WTC11 (cell line): ENCODE measurements at regions not wholly inside any gene's neighbourhood (a gene's known extent, or its start where the extent isn't known, plus 50 kb on each side); places are given as distances from the start of the nearest gene placed in this dataset.

Source experiments
- ATAC-seq: fragments of 200-7000 bp; cut with Tn5 transposase; 2 replicates; pipeline ENCODE4 v1.10.0; 2021; ENCODE audit warnings: mild to moderate bottlenecking, moderate library complexity
- CTCF ChIA-PET: fragments of 300-600 bp; sonication (Branson Sonifier 250); formaldehyde crosslinking; loops from one replicate; lab custom pipeline; 2021; ENCODE audit warnings: antibody characterized with exemption; lab: Charles Lee
- POLR2A ChIA-PET: fragments of 350-600 bp; sonication (Branson Sonifier 250); formaldehyde crosslinking; loops from one replicate; lab custom pipeline; 2021; ENCODE audit warnings: antibody characterized with exemption; lab: Charles Lee
- DNase-seq: peaks from one replicate; pipeline ENCODE4 v3.0.0; 2021; ENCODE audit warnings: low spot score
- H3K27ac Mint-ChIP-seq: 2 replicates; pipeline ENCODE4 v1.8.0; 2021; ENCODE audit warnings: mixed read lengths
- H3K27me3 Mint-ChIP-seq: 2 replicates; pipeline ENCODE4 v1.8.0; 2021; ENCODE audit warnings: low read depth, mild to moderate bottlenecking, moderate library complexity, mixed read lengths
- H3K36me3 Mint-ChIP-seq: 2 replicates; pipeline ENCODE4 v1.8.0; 2021; ENCODE audit warnings: mixed read lengths
- H3K4me1 Mint-ChIP-seq: 2 replicates; pipeline ENCODE4 v1.8.0; 2022; ENCODE audit warnings: mixed read lengths
- H3K4me3 Mint-ChIP-seq: 2 replicates; pipeline ENCODE4 v1.8.0; 2021; ENCODE audit warnings: mild to moderate bottlenecking, moderate library complexity, mixed read lengths
- H3K9me3 Mint-ChIP-seq: 2 replicates; pipeline ENCODE4 v1.8.0; 2021; ENCODE audit warnings: mixed read lengths
- FOXJ3 ChIP-seq: sonication (generic); formaldehyde crosslinking; IDR thresholded peaks from 2 replicates; pipeline ENCODE4 v1.9.0; 2021; ENCODE audit warnings: missing genetic modification reagents, mild to moderate bottlenecking, borderline replicate concordance
- GRHL2 ChIP-seq: fragments of 250-450 bp; sonication (Bioruptor Pico); IDR thresholded peaks from 2 replicates; pipeline ENCODE4 v1.8.0; 2022; ENCODE audit warnings: mild to moderate bottlenecking, moderate library complexity; ENCODE audit not compliant: insufficient replicate concordance, severe bottlenecking
- JAZF1 ChIP-seq: fragments of 250-450 bp; sonication (Bioruptor Pico); IDR thresholded peaks from 2 replicates; pipeline ENCODE4 v1.9.0; 2021; ENCODE audit warnings: moderate library complexity, mild to moderate bottlenecking, inconsistent platforms
- MXD4 ChIP-seq: fragments of 250-450 bp; sonication (Bioruptor Pico); IDR thresholded peaks from 2 replicates; pipeline ENCODE4 v1.8.0; 2021; ENCODE audit warnings: mild to moderate bottlenecking, moderate library complexity, borderline replicate concordance
- NFYB ChIP-seq: sonication (generic); formaldehyde crosslinking; conservative IDR thresholded peaks from 2 replicates; pipeline ENCODE4 v1.8.0; 2022; ENCODE audit warnings: low read depth, missing genetic modification reagents
- PRRX2 ChIP-seq: fragments of 250-450 bp; sonication (Bioruptor Pico); IDR thresholded peaks from 2 replicates; pipeline ENCODE4 v1.8.0; 2021; ENCODE audit warnings: mild to moderate bottlenecking
- SMAD4 ChIP-seq: sonication (generic); formaldehyde crosslinking; IDR thresholded peaks from 2 replicates; pipeline ENCODE4 v1.8.0; 2022; ENCODE audit warnings: mild to moderate bottlenecking, missing genetic modification reagents
- ZNF138 ChIP-seq: sonication (generic); formaldehyde crosslinking; conservative IDR thresholded peaks from 2 replicates; pipeline ENCODE4 v1.8.1; 2022; ENCODE audit warnings: mild to moderate bottlenecking, moderate library complexity, missing genetic modification reagents
- ZNF219 ChIP-seq: sonication (generic); formaldehyde crosslinking; IDR thresholded peaks from 2 replicates; pipeline ENCODE4 v1.8.0; 2023; ENCODE audit warnings: missing genetic modification reagents, mild to moderate bottlenecking, borderline replicate concordance
- ZNF232 ChIP-seq: sonication (generic); formaldehyde crosslinking; IDR thresholded peaks from 2 replicates; pipeline ENCODE4 v1.8.0; 2022; ENCODE audit warnings: mild to moderate bottlenecking, missing genetic modification reagents
- ZNF423 ChIP-seq: fragments of 250-450 bp; sonication (Bioruptor Pico); IDR thresholded peaks from 2 replicates; pipeline ENCODE4 v2.1.2; 2022; ENCODE audit warnings: mild to moderate bottlenecking, moderate library complexity
- ZNF671 ChIP-seq: fragments of 250-450 bp; sonication (Bioruptor Pico); IDR thresholded peaks from 2 replicates; pipeline ENCODE4 v1.8.0; 2021; ENCODE audit warnings: mild to moderate bottlenecking
- TF ChIP-seq, protein P1 (sequence below): sonication (generic); formaldehyde crosslinking; IDR thresholded peaks from 2 replicates; pipeline ENCODE4 v1.8.0; 2022; ENCODE audit warnings: mild to moderate bottlenecking, missing genetic modification reagents
- TF ChIP-seq, protein P2 (sequence below): sonication (generic); formaldehyde crosslinking; IDR thresholded peaks from 2 replicates; pipeline ENCODE4 v1.8.0; 2023; ENCODE audit warnings: missing genetic modification reagents, mild to moderate bottlenecking, borderline replicate concordance
- TF ChIP-seq, protein P3 (sequence below): sonication (generic); formaldehyde crosslinking; IDR thresholded peaks from 2 replicates; pipeline ENCODE4 v1.8.0; 2022; ENCODE audit warnings: missing genetic modification reagents
- TF ChIP-seq, protein P4 (sequence below): sonication (generic); formaldehyde crosslinking; conservative IDR thresholded peaks from 2 replicates; pipeline ENCODE4 v1.8.1; 2022; ENCODE audit warnings: mild to moderate bottlenecking, missing genetic modification reagents
- TF ChIP-seq, protein P5 (sequence below): sonication (generic); formaldehyde crosslinking; IDR thresholded peaks from 2 replicates; pipeline ENCODE4 v1.8.1; 2023; ENCODE audit warnings: mild to moderate bottlenecking, missing genetic modification reagents, moderate library complexity
- TF ChIP-seq, protein P6 (sequence below): fragments of 250-450 bp; sonication (Bioruptor Pico); IDR thresholded peaks from 2 replicates; pipeline ENCODE4 v2.1.2; 2022; ENCODE audit warnings: mild to moderate bottlenecking, moderate library complexity

GRCh38 chr3:182143903-182144302 is 432.2 kb downstream of the SOX2 start (continued):
- TF ChIP-seq, protein P1, sequence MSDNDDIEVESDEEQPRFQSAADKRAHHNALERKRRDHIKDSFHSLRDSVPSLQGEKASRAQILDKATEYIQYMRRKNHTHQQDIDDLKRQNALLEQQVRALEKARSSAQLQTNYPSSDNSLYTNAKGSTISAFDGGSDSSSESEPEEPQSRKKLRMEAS (CRISPR knock-in tag): no peak
- TF ChIP-seq, protein P2, sequence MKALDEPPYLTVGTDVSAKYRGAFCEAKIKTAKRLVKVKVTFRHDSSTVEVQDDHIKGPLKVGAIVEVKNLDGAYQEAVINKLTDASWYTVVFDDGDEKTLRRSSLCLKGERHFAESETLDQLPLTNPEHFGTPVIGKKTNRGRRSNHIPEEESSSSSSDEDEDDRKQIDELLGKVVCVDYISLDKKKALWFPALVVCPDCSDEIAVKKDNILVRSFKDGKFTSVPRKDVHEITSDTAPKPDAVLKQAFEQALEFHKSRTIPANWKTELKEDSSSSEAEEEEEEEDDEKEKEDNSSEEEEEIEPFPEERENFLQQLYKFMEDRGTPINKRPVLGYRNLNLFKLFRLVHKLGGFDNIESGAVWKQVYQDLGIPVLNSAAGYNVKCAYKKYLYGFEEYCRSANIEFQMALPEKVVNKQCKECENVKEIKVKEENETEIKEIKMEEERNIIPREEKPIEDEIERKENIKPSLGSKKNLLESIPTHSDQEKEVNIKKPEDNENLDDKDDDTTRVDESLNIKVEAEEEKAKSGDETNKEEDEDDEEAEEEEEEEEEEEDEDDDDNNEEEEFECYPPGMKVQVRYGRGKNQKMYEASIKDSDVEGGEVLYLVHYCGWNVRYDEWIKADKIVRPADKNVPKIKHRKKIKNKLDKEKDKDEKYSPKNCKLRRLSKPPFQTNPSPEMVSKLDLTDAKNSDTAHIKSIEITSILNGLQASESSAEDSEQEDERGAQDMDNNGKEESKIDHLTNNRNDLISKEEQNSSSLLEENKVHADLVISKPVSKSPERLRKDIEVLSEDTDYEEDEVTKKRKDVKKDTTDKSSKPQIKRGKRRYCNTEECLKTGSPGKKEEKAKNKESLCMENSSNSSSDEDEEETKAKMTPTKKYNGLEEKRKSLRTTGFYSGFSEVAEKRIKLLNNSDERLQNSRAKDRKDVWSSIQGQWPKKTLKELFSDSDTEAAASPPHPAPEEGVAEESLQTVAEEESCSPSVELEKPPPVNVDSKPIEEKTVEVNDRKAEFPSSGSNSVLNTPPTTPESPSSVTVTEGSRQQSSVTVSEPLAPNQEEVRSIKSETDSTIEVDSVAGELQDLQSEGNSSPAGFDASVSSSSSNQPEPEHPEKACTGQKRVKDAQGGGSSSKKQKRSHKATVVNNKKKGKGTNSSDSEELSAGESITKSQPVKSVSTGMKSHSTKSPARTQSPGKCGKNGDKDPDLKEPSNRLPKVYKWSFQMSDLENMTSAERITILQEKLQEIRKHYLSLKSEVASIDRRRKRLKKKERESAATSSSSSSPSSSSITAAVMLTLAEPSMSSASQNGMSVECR (CRISPR knock-in tag): no peak
- no peak for TF ChIP-seq ZNF232 (CRISPR knock-in tag)
- no peak for TF ChIP-seq JAZF1

- TF ChIP-seq, protein P3, sequence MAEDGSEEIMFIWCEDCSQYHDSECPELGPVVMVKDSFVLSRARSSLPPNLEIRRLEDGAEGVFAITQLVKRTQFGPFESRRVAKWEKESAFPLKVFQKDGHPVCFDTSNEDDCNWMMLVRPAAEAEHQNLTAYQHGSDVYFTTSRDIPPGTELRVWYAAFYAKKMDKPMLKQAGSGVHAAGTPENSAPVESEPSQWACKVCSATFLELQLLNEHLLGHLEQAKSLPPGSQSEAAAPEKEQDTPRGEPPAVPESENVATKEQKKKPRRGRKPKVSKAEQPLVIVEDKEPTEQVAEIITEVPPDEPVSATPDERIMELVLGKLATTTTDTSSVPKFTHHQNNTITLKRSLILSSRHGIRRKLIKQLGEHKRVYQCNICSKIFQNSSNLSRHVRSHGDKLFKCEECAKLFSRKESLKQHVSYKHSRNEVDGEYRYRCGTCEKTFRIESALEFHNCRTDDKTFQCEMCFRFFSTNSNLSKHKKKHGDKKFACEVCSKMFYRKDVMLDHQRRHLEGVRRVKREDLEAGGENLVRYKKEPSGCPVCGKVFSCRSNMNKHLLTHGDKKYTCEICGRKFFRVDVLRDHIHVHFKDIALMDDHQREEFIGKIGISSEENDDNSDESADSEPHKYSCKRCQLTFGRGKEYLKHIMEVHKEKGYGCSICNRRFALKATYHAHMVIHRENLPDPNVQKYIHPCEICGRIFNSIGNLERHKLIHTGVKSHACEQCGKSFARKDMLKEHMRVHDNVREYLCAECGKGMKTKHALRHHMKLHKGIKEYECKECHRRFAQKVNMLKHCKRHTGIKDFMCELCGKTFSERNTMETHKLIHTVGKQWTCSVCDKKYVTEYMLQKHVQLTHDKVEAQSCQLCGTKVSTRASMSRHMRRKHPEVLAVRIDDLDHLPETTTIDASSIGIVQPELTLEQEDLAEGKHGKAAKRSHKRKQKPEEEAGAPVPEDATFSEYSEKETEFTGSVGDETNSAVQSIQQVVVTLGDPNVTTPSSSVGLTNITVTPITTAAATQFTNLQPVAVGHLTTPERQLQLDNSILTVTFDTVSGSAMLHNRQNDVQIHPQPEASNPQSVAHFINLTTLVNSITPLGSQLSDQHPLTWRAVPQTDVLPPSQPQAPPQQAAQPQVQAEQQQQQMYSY: no peak
- TF ChIP-seq ZNF671 (CRISPR knock-in tag): no peak
- H3K27ac Mint-ChIP-seq: no peak overlapping the region
- no peak overlapping the region for H3K4me3 Mint-ChIP-seq
- peaks cover 25% of the 10 kb centered on the region for H3K9me3 Mint-ChIP-seq
- CTCF ChIA-PET: interaction anchor here (1.3 kb wide), 1 partner anchor 8 kb away, joined by 7 read pairs; no protein-coding TSS in a partner anchor
- ATAC-seq: no peak
- peaks cover 11% of the 10 kb centered on the region for H3K27me3 Mint-ChIP-seq
- peaks cover 24% of the 10 kb centered on the region for H3K4me1 Mint-ChIP-seq
- POLR2A ChIA-PET: no interaction called here
- H3K36me3 Mint-ChIP-seq: peaks cover 22% of the 10 kb centered on the region
- no peak for DNase-seq
Measured at GRCh38 chr3:182148360-182148759, 436.6 kb downstream of the SOX2 start.

- H3K4me3 Mint-ChIP-seq: no peak overlapping the region
- CTCF ChIA-PET: interaction anchor here (1.0 kb wide), 1 partner anchor 9 kb away, joined by 3 read pairs; no protein-coding TSS in a partner anchor
- peaks cover 33% of the 10 kb centered on the region for H3K9me3 Mint-ChIP-seq
- no peak for ATAC-seq
- peaks cover 24% of the 10 kb centered on the region for H3K36me3 Mint-ChIP-seq
- peaks cover 7% of the 10 kb centered on the region for H3K27me3 Mint-ChIP-seq
- POLR2A ChIA-PET: no interaction called here
- peaks cover 12% of the 10 kb centered on the region for H3K4me1 Mint-ChIP-seq
- DNase-seq: no peak
- no peak overlapping the region for H3K27ac Mint-ChIP-seq
- TF ChIP-seq ZNF138 (no peak), NFYB (CRISPR knock-in tag) (no peak), PRRX2 (CRISPR knock-in tag) (no peak), ZNF423 (no peak), SMAD4 (CRISPR knock-in tag) (no peak), GRHL2 (CRISPR knock-in tag) (no peak), MXD4 (CRISPR knock-in tag) (no peak), ZNF219 (CRISPR knock-in tag) (no peak), FOXJ3 (no peak)
- TF ChIP-seq, protein P2 (CRISPR knock-in tag): no peak
- TF ChIP-seq, protein P4, sequence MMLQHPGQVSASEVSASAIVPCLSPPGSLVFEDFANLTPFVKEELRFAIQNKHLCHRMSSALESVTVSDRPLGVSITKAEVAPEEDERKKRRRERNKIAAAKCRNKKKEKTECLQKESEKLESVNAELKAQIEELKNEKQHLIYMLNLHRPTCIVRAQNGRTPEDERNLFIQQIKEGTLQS (CRISPR knock-in tag): no peak
- TF ChIP-seq, protein P5, sequence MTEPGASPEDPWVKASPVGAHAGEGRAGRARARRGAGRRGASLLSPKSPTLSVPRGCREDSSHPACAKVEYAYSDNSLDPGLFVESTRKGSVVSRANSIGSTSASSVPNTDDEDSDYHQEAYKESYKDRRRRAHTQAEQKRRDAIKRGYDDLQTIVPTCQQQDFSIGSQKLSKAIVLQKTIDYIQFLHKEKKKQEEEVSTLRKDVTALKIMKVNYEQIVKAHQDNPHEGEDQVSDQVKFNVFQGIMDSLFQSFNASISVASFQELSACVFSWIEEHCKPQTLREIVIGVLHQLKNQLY: no peak
- TF ChIP-seq, protein P6, sequence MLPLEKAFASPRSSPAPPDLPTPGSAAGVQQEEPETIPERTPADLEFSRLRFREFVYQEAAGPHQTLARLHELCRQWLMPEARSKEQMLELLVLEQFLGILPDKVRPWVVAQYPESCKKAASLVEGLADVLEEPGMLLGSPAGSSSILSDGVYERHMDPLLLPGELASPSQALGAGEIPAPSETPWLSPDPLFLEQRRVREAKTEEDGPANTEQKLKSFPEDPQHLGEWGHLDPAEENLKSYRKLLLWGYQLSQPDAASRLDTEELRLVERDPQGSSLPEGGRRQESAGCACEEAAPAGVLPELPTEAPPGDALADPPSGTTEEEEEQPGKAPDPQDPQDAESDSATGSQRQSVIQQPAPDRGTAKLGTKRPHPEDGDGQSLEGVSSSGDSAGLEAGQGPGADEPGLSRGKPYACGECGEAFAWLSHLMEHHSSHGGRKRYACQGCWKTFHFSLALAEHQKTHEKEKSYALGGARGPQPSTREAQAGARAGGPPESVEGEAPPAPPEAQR (CRISPR knock-in tag): no peak
Measured at GRCh38 chr3:182149594-182149993, 437.9 kb downstream of the SOX2 start.
